GM23338 (cell line): ENCODE measurements at regions not wholly inside any gene's neighbourhood (a gene's known extent, or its start where the extent isn't known, plus 50 kb on each side); places are given as distances from the start of the nearest gene placed in this dataset.

Experiments
- CREB1 ChIP-seq: fragments of 250-450 bp; sonication (Bioruptor Pico); IDR thresholded peaks from 2 replicates; pipeline ENCODE4 v1.5.0; 2020; ENCODE audit warnings: low read depth, mild to moderate bottlenecking, moderate library complexity
- CTCF ChIP-seq, 2 experiments: fragments of 200-600 bp in 1 of 2; sonication (generic) in 1 of 2; conservative IDR thresholded peaks; 2 replicates each; pipeline versions ENCODE4 v1.5.1 to v1.6.1; 2016 to 2017; ENCODE audit warnings: antibody characterized with exemption in 2 of 2, low read depth in 2 of 2, mild to moderate bottlenecking in 2 of 2, moderate library complexity in 1 of 2
- ETS1 ChIP-seq: IDR thresholded peaks from 2 replicates; pipeline ENCODE4 v1.6.1; 2016; ENCODE audit warnings: antibody characterized with exemption
- EZH2 ChIP-seq: fragments of 200-600 bp; sonication (generic); IDR thresholded peaks from one replicate; pipeline ENCODE4 v1.8.0; 2017; ENCODE audit warnings: antibody characterized with exemption, mild to moderate bottlenecking, low read depth; ENCODE audit not compliant: unreplicated experiment
- EZH2phosphoT487 ChIP-seq: fragments of 200-600 bp; sonication (generic); IDR thresholded peaks from one replicate; pipeline ENCODE4 v1.8.1; 2018; ENCODE audit warnings: antibody characterized with exemption; ENCODE audit not compliant: unreplicated experiment
- JUNB ChIP-seq: IDR thresholded peaks from one replicate; pipeline ENCODE4 v1.6.1; 2016; ENCODE audit warnings: antibody characterized with exemption; ENCODE audit not compliant: unreplicated experiment
- POLR2AphosphoS5 ChIP-seq: IDR thresholded peaks from 2 replicates; pipeline ENCODE4 v1.6.1; 2016; ENCODE audit warnings: antibody characterized with exemption, low read depth
- REST ChIP-seq: IDR thresholded peaks from one replicate; pipeline ENCODE4 v1.6.1; 2018; ENCODE audit warnings: antibody characterized with exemption; ENCODE audit not compliant: unreplicated experiment
- STAT1 ChIP-seq: IDR thresholded peaks from one replicate; pipeline ENCODE4 v1.6.1; 2016; ENCODE audit warnings: antibody characterized with exemption; ENCODE audit not compliant: unreplicated experiment
- ZNF114 ChIP-seq: fragments of 250-450 bp; sonication (Bioruptor Pico); IDR thresholded peaks from 2 replicates; pipeline ENCODE4 v1.5.0; 2020; ENCODE audit warnings: mild to moderate bottlenecking, moderate library complexity
- ZNF331 ChIP-seq: fragments of 250-450 bp; sonication (Bioruptor Pico); IDR thresholded peaks from 2 replicates; pipeline ENCODE4 v1.5.0; 2020; ENCODE audit warnings: low read depth, mild to moderate bottlenecking, moderate library complexity

GRCh38 chr11:27282806-27283205, 80.2 kb downstream of the CCDC34 start:
- no peak for TF ChIP-seq EZH2phosphoT487
- no peak for TF ChIP-seq CTCF (conservative IDR thresholded peaks at IDR 0.05; ENCODE audit: low read depth in 2 of 2)
- TF ChIP-seq JUNB = no peak
- no peak for TF ChIP-seq CREB1 (CRISPR knock-in tag)
- no peak for TF ChIP-seq ZNF331 (CRISPR knock-in tag)
- TF ChIP-seq EZH2 = no peak
- TF ChIP-seq ETS1 = no peak
- TF ChIP-seq POLR2AphosphoS5 = no peak
- TF ChIP-seq REST = no peak
- no peak for TF ChIP-seq ZNF114 (CRISPR knock-in tag)
- TF ChIP-seq STAT1 = no peak
